Keratinocyte (primary cell): ENCODE measurements at regions not wholly inside any gene's neighbourhood (a gene's known extent, or its start where the extent isn't known, plus 50 kb on each side); places are given as distances from the start of the nearest gene placed in this dataset.

Experiments used
- DNase-seq: peaks from one replicate; pipeline ENCODE4 v3.0.0-alpha.2; 2011; ENCODE audit warnings: low read depth, missing footprints, low spot score
- FAIRE-seq: peaks from 2 replicates; lab custom pipeline; 2011; peaks lifted over from hg19 to GRCh38; lab: Jason Lieb, UNC
- H2AFZ ChIP-seq: 2 replicates; pipeline ENCODE4 v1.6.0; 2012; ENCODE audit warnings: low read length, control low read depth, inconsistent platforms; ENCODE audit not compliant: control insufficient read depth
- H3K27ac ChIP-seq: 2 replicates; pipeline ENCODE4 v1.5.1; 2011; ENCODE audit warnings: low read length; ENCODE audit not compliant: control insufficient read depth, insufficient read depth
- H3K27me3 ChIP-seq: 3 replicates; pipeline ENCODE4 v1.6.0; 2011; ENCODE audit warnings: low read length; ENCODE audit not compliant: control insufficient read depth, insufficient read depth; ENCODE audit errors: extremely low read depth
- H3K36me3 ChIP-seq, 2 experiments: 2 replicates in 1 of 2; 3 replicates in 1 of 2; pipeline ENCODE4 v1.5.1; 2011; ENCODE audit warnings: low read length in 2 of 2, mild to moderate bottlenecking in 1 of 2; ENCODE audit not compliant: control insufficient read depth in 2 of 2, insufficient read depth in 2 of 2; ENCODE audit errors: extremely low read depth in 1 of 2
- H3K4me1 ChIP-seq: 3 replicates; pipeline ENCODE4 v1.5.1; 2011; ENCODE audit warnings: low read length; ENCODE audit not compliant: control insufficient read depth, insufficient read depth; ENCODE audit errors: extremely low read depth
- H3K4me2 ChIP-seq: 3 replicates; pipeline ENCODE4 v1.6.0; 2011; ENCODE audit warnings: low read depth, low read length; ENCODE audit not compliant: control insufficient read depth, insufficient read depth; ENCODE audit errors: extremely low read depth
- H3K4me3 ChIP-seq, 3 experiments: fragments of 200-600 bp in 1 of 3; sonication (generic) in 1 of 3; 2 replicates in 2 of 3; 3 replicates in 1 of 3; pipeline ENCODE4 v1.5.1; 2011 to 2016; ENCODE audit warnings: low read length in 3 of 3, mild to moderate bottlenecking in 3 of 3, control low read depth in 2 of 3, inconsistent platforms in 1 of 3, low read depth in 1 of 3, mixed read lengths in 1 of 3, mixed run types in 1 of 3, moderate library complexity in 1 of 3; ENCODE audit not compliant: control insufficient read depth in 2 of 3, insufficient read depth in 2 of 3; ENCODE audit errors: extremely low read depth in 1 of 3
- H3K79me2 ChIP-seq: 2 replicates; pipeline ENCODE4 v1.6.0; 2012; ENCODE audit warnings: low read length; ENCODE audit not compliant: control insufficient read depth, insufficient read depth
- H3K9ac ChIP-seq: 3 replicates; pipeline ENCODE4 v1.6.0; 2011; ENCODE audit warnings: low read length; ENCODE audit not compliant: control insufficient read depth, insufficient read depth; ENCODE audit errors: extremely low read depth
- H3K9me1 ChIP-seq: 3 replicates; pipeline ENCODE4 v1.6.0; 2011; ENCODE audit warnings: low read length; ENCODE audit not compliant: control insufficient read depth, insufficient read depth; ENCODE audit errors: extremely low read depth
- H3K9me3 ChIP-seq: 2 replicates; pipeline ENCODE4 v1.5.1; 2012; ENCODE audit warnings: low read depth, low read length; ENCODE audit not compliant: control insufficient read depth
- H4K20me1 ChIP-seq: 3 replicates; pipeline ENCODE4 v1.6.0; 2011; ENCODE audit warnings: low read length; ENCODE audit not compliant: control insufficient read depth, insufficient read depth; ENCODE audit errors: extremely low read depth
- EZH2 ChIP-seq: IDR thresholded peaks from one replicate; pipeline ENCODE4 v1.6.1; 2012; ENCODE audit warnings: inconsistent platforms, mild to moderate bottlenecking, low read length, moderate library complexity
- dilution Hi-C: fragments of 300-500 bp; cut with MboI; formaldehyde crosslinking; loops from one replicate; pipeline ENCODE4 v1.7.0; 2020; ENCODE audit warnings: low sequenced_read_pairs; ENCODE audit not compliant: extremely low pct_ligation_motif_present
- TF ChIP-seq, protein P1 (sequence below), 3 experiments: IDR thresholded peaks in 1 of 3; conservative IDR thresholded peaks in 1 of 3; optimal IDR thresholded peaks in 1 of 3; 2 replicates in 2 of 3; 3 replicates in 1 of 3; pipeline versions ENCODE3 to v1.5.1; 2011; ENCODE audit warnings: low read length in 3 of 3, mild to moderate bottlenecking in 3 of 3, moderate library complexity in 2 of 3, control low read depth in 1 of 3, inconsistent platforms in 1 of 3; ENCODE audit not compliant: insufficient read depth in 2 of 3; ENCODE audit errors: extremely low read depth in 1 of 3

- peaks cover 2% of the 10 kb centered on the region for H3K27me3 ChIP-seq
- no peaks in the 10 kb centered on the region for H4K20me1 ChIP-seq
- no peaks in the 10 kb centered on the region for H3K9me3 ChIP-seq
- H3K4me2 ChIP-seq = no peak overlapping the region
- H3K9ac ChIP-seq = no peak overlapping the region
- no peaks in the 10 kb centered on the region for H3K36me3 ChIP-seq
- no peak overlapping the region for H3K27ac ChIP-seq
- FAIRE-seq (no peak), DNase-seq (no peak)
- H3K4me3 ChIP-seq = no peak overlapping the region
- no peaks in the 10 kb centered on the region for H3K4me1 ChIP-seq
- H3K9me1 ChIP-seq = no peaks in the 10 kb centered on the region
- TF ChIP-seq, protein P1, sequence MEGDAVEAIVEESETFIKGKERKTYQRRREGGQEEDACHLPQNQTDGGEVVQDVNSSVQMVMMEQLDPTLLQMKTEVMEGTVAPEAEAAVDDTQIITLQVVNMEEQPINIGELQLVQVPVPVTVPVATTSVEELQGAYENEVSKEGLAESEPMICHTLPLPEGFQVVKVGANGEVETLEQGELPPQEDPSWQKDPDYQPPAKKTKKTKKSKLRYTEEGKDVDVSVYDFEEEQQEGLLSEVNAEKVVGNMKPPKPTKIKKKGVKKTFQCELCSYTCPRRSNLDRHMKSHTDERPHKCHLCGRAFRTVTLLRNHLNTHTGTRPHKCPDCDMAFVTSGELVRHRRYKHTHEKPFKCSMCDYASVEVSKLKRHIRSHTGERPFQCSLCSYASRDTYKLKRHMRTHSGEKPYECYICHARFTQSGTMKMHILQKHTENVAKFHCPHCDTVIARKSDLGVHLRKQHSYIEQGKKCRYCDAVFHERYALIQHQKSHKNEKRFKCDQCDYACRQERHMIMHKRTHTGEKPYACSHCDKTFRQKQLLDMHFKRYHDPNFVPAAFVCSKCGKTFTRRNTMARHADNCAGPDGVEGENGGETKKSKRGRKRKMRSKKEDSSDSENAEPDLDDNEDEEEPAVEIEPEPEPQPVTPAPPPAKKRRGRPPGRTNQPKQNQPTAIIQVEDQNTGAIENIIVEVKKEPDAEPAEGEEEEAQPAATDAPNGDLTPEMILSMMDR (optimal IDR thresholded peaks at IDR 0.05 in 1 of 3, IDR thresholded peaks at IDR 0.05 in 1 of 3, conservative IDR thresholded peaks at IDR 0.05 in 1 of 3; ENCODE audit: extremely low read depth in 1 of 3, insufficient read depth in 2 of 3, low read length in 3 of 3) = no peak
- TF ChIP-seq EZH2 = no peak
- no peak overlapping the region for H2AFZ ChIP-seq
- dilution Hi-C loops = no loop called here
- no peaks in the 10 kb centered on the region for H3K79me2 ChIP-seq
Observed at GRCh38 chr5:38753776-38754175, 92.0 kb upstream of the OSMR start.

DNA sequence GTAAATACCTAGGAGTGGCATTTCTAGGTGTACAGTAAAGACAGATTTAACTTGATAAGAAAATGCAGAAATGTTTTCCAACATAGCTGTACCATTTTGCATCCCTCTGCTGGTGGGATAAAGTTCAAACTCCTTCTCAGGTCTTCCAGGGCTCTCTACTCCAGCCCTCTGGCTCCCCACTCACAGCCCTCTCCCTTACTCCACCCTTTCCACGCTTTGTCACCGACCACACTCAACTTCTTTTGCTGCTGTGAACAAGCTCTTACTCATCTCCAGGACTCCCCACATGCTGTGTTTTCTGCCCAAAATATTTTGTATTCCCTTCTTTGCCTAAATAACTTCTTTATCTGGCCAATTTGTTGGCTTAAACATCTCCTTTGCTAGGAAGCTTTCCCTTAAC is 90.6 kb upstream of the OSMR start:
- H3K9me1 ChIP-seq = no peaks in the 10 kb centered on the region
- no peak overlapping the region for H3K9ac ChIP-seq
- no peak overlapping the region for H3K27ac ChIP-seq
- H2AFZ ChIP-seq = no peak overlapping the region
- dilution Hi-C loops = no loop called here
- no peak overlapping the region for H3K4me3 ChIP-seq
- H4K20me1 ChIP-seq = no peaks in the 10 kb centered on the region
- TF ChIP-seq, protein P1 (optimal IDR thresholded peaks at IDR 0.05 in 1 of 3, IDR thresholded peaks at IDR 0.05 in 1 of 3, conservative IDR thresholded peaks at IDR 0.05 in 1 of 3; ENCODE audit: extremely low read depth in 1 of 3, insufficient read depth in 2 of 3, low read length in 3 of 3) = no peak
- TF ChIP-seq EZH2 = no peak
- H3K4me2 ChIP-seq = no peak overlapping the region
- no peaks in the 10 kb centered on the region for H3K36me3 ChIP-seq
- no peaks in the 10 kb centered on the region for H3K9me3 ChIP-seq
- FAIRE-seq = no peak
- no peaks in the 10 kb centered on the region for H3K4me1 ChIP-seq
- no peak for DNase-seq
- H3K79me2 ChIP-seq = no peaks in the 10 kb centered on the region
- peaks cover 7% of the 10 kb centered on the region for H3K27me3 ChIP-seq
